H9 (cell line): ENCODE measurements at regions not wholly inside any gene's neighbourhood (a gene's known extent, or its start where the extent isn't known, plus 50 kb on each side); places are given as distances from the start of the nearest gene placed in this dataset.

Experiments
- DNase-seq: peaks from one replicate; pipeline ENCODE4 v3.0.0-alpha.2; 2017
- H2AFZ ChIP-seq: one replicate; pipeline ENCODE4 v1.6.1; 2013; ENCODE audit warnings: mild to moderate bottlenecking, low read length, control low read depth, moderate library complexity
- H2AK5ac ChIP-seq: 2 replicates; pipeline ENCODE4 v1.6.1; 2013; ENCODE audit warnings: low read length, control low read depth, mixed read lengths; ENCODE audit not compliant: insufficient read length
- H2BK120ac ChIP-seq: one replicate; pipeline ENCODE4 v1.6.1; 2013; ENCODE audit warnings: low read depth, mild to moderate bottlenecking, low read length, control low read depth, inconsistent platforms; ENCODE audit not compliant: poor library complexity, severe bottlenecking
- H2BK12ac ChIP-seq: 2 replicates; pipeline ENCODE4 v1.6.1; 2013; ENCODE audit warnings: low read length, control low read depth, mixed read lengths, low read depth; ENCODE audit not compliant: insufficient read length
- H2BK15ac ChIP-seq: 2 replicates; pipeline ENCODE4 v1.6.1; 2013; ENCODE audit warnings: low read depth, low read length, control low read depth
- H2BK20ac ChIP-seq: one replicate; pipeline ENCODE4 v1.6.1; 2013; ENCODE audit warnings: low read depth, mild to moderate bottlenecking, low read length, control low read depth, inconsistent platforms; ENCODE audit not compliant: poor library complexity, severe bottlenecking
- H2BK5ac ChIP-seq: 2 replicates; pipeline ENCODE4 v1.6.1; 2013; ENCODE audit warnings: low read length, control low read depth, mixed read lengths; ENCODE audit not compliant: insufficient read length
- H3K14ac ChIP-seq: 2 replicates; pipeline ENCODE4 v1.6.1; 2013; ENCODE audit warnings: low read length, control low read depth; ENCODE audit not compliant: insufficient read depth
- H3K18ac ChIP-seq: 2 replicates; pipeline ENCODE4 v1.6.1; 2013; ENCODE audit warnings: low read depth, mild to moderate bottlenecking, mixed read lengths, low read length, control low read depth; ENCODE audit not compliant: insufficient read length
- H3K23ac ChIP-seq: 2 replicates; pipeline ENCODE4 v1.6.1; 2013; ENCODE audit warnings: low read length, control low read depth, mixed read lengths, low read depth; ENCODE audit not compliant: insufficient read length
- H3K23me2 ChIP-seq: 2 replicates; pipeline ENCODE4 v1.6.1; 2013; ENCODE audit warnings: low read depth, mild to moderate bottlenecking, mixed read lengths, low read length, control low read depth; ENCODE audit not compliant: insufficient read length, poor library complexity, severe bottlenecking
- H3K27ac ChIP-seq: 2 replicates; pipeline ENCODE4 v1.5.1; 2013; ENCODE audit warnings: low read length, control low read depth, mixed read lengths, low read depth; ENCODE audit not compliant: insufficient read length
- H3K27me3 ChIP-seq: 2 replicates; pipeline ENCODE4 v1.6.1; 2013; ENCODE audit warnings: low read length, control low read depth, inconsistent platforms; ENCODE audit not compliant: insufficient read depth
- H3K4ac ChIP-seq: 2 replicates; pipeline ENCODE4 v1.6.1; 2013; ENCODE audit warnings: low read depth, mild to moderate bottlenecking, control low read depth, inconsistent platforms, low read length, moderate library complexity
- H3K4me1 ChIP-seq: 2 replicates; pipeline ENCODE4 v1.6.1; 2013; ENCODE audit warnings: low read length, control low read depth, inconsistent platforms; ENCODE audit not compliant: insufficient read depth
- H3K4me2 ChIP-seq: 2 replicates; pipeline ENCODE4 v1.6.1; 2013; ENCODE audit warnings: low read length, control low read depth, mixed read lengths; ENCODE audit not compliant: insufficient read length, insufficient read depth
- H3K56ac ChIP-seq: 2 replicates; pipeline ENCODE4 v1.6.1; 2013; ENCODE audit warnings: low read depth, mild to moderate bottlenecking, mixed read lengths, low read length, control low read depth; ENCODE audit not compliant: insufficient read length
- H3K79me1 ChIP-seq: 2 replicates; pipeline ENCODE4 v1.6.1; 2013; ENCODE audit warnings: low read depth, mild to moderate bottlenecking, moderate library complexity, low read length, control low read depth, inconsistent platforms; ENCODE audit not compliant: insufficient read depth, poor library complexity, severe bottlenecking
- H3K79me2 ChIP-seq: 2 replicates; pipeline ENCODE4 v1.6.1; 2013; ENCODE audit warnings: low read length, control low read depth, inconsistent platforms; ENCODE audit not compliant: insufficient read depth
- H3K9ac ChIP-seq: 2 replicates; pipeline ENCODE4 v1.6.1; 2013; ENCODE audit warnings: low read length, control low read depth, mixed read lengths; ENCODE audit not compliant: insufficient read length; ENCODE audit errors: extremely low read depth
- H3K9me3 ChIP-seq: one replicate; pipeline ENCODE4 v1.6.1; 2013; ENCODE audit warnings: low read depth, low read length, inconsistent platforms; ENCODE audit not compliant: control insufficient read depth
- H3T11ph ChIP-seq: one replicate; pipeline ENCODE4 v1.6.1; 2013; ENCODE audit warnings: mild to moderate bottlenecking, low read length, control low read depth, inconsistent platforms
- H4K20me1 ChIP-seq: one replicate; pipeline ENCODE4 v1.6.1; 2013; ENCODE audit not compliant: control insufficient read depth, insufficient read length, insufficient read depth
- H4K5ac ChIP-seq: 2 replicates; pipeline ENCODE4 v1.6.1; 2013; ENCODE audit warnings: low read depth, mild to moderate bottlenecking, mixed read lengths, low read length, control low read depth; ENCODE audit not compliant: insufficient read length
- H4K8ac ChIP-seq: replicated peaks from 2 replicates; pipeline ENCODE4 v1.6.1; 2013; ENCODE audit warnings: low read length, control low read depth, mixed read lengths, low read depth; ENCODE audit not compliant: insufficient read length
- H4K91ac ChIP-seq: 2 replicates; pipeline ENCODE4 v1.6.1; 2013; ENCODE audit warnings: low read depth, mild to moderate bottlenecking, moderate library complexity, mixed read lengths, low read length, control low read depth; ENCODE audit not compliant: insufficient read length
- H3K27ac Mint-ChIP-seq, 3 experiments: 2 replicates in 2 of 3; 3 replicates in 1 of 3; pipeline ENCODE4 v1.8.0; 2020 to 2021; ENCODE audit warnings: mixed read lengths in 3 of 3, mild to moderate bottlenecking in 1 of 3, moderate library complexity in 1 of 3
- H3K27me3 Mint-ChIP-seq: 2 replicates; pipeline ENCODE4 v1.8.0; 2021; ENCODE audit warnings: low read depth, mild to moderate bottlenecking, moderate library complexity, mixed read lengths
- H3K36me3 Mint-ChIP-seq, 3 experiments: 2 replicates in 2 of 3; 3 replicates in 1 of 3; pipeline ENCODE4 v1.8.0; 2020 to 2021; ENCODE audit warnings: low read depth in 3 of 3, mixed read lengths in 3 of 3; ENCODE audit not compliant: insufficient read depth in 1 of 3
- H3K4me1 Mint-ChIP-seq, 2 experiments: 2 replicates each; pipeline ENCODE4 v1.8.0; 2020; ENCODE audit warnings: mixed read lengths in 2 of 2
- H3K4me3 Mint-ChIP-seq, 2 experiments: 2 replicates in 1 of 2; 3 replicates in 1 of 2; pipeline ENCODE4 v1.8.0; 2020 to 2021; ENCODE audit warnings: mild to moderate bottlenecking in 2 of 2, mixed read lengths in 2 of 2, moderate library complexity in 1 of 2
- H3K9me3 Mint-ChIP-seq, 2 experiments: 2 replicates in 1 of 2; 3 replicates in 1 of 2; pipeline ENCODE4 v1.8.0; 2020; ENCODE audit warnings: mild to moderate bottlenecking in 2 of 2, mixed read lengths in 2 of 2, moderate library complexity in 1 of 2
- WGBS: extraction: QIAGEN DNeasy Blood & Tissue Kit; methylation state at CpG from one replicate; pipeline ENCODE4 v1.1.7; 2013; ENCODE audit warnings: missing lambda C conversion rate, low lambda C conversion rate, mixed read lengths; ENCODE audit not compliant: insufficient read length; ENCODE audit errors: extremely low coverage; 5-methylcytosine and 5-hydroxymethylcytosine counted together
- TF ChIP-seq, protein P1 (sequence below): fragments of 200-600 bp; sonication (generic); conservative IDR thresholded peaks from 3 replicates; pipeline ENCODE4 v1.8.0; 2021; ENCODE audit warnings: antibody characterized with exemption, mild to moderate bottlenecking

- H4K8ac ChIP-seq, result no peak overlapping the region
- no peak overlapping the region for H3K14ac ChIP-seq
- H2BK120ac ChIP-seq, result no peak overlapping the region
- H3K23ac ChIP-seq, result no peak overlapping the region
- no peaks in the 10 kb centered on the region for H4K20me1 ChIP-seq
- peaks cover 68% of the 10 kb centered on the region for H3K27me3 Mint-ChIP-seq
- no peak overlapping the region for H2BK20ac ChIP-seq
- no peak overlapping the region for H3T11ph ChIP-seq
- H3K27ac Mint-ChIP-seq, result no peak overlapping the region
- H4K91ac ChIP-seq, result no peak overlapping the region
- no peaks in the 10 kb centered on the region for H3K36me3 Mint-ChIP-seq
- no peak overlapping the region for H3K4me3 Mint-ChIP-seq
- TF ChIP-seq, protein P1, sequence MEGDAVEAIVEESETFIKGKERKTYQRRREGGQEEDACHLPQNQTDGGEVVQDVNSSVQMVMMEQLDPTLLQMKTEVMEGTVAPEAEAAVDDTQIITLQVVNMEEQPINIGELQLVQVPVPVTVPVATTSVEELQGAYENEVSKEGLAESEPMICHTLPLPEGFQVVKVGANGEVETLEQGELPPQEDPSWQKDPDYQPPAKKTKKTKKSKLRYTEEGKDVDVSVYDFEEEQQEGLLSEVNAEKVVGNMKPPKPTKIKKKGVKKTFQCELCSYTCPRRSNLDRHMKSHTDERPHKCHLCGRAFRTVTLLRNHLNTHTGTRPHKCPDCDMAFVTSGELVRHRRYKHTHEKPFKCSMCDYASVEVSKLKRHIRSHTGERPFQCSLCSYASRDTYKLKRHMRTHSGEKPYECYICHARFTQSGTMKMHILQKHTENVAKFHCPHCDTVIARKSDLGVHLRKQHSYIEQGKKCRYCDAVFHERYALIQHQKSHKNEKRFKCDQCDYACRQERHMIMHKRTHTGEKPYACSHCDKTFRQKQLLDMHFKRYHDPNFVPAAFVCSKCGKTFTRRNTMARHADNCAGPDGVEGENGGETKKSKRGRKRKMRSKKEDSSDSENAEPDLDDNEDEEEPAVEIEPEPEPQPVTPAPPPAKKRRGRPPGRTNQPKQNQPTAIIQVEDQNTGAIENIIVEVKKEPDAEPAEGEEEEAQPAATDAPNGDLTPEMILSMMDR, result no peak
- no peak overlapping the region for H3K9ac ChIP-seq
- H4K5ac ChIP-seq, result no peak overlapping the region
- H2BK5ac ChIP-seq, result no peak overlapping the region
- DNase-seq, result no peak
- no peaks in the 10 kb centered on the region for H3K23me2 ChIP-seq
- no peaks in the 10 kb centered on the region for H3K27me3 ChIP-seq
- H3K9me3 ChIP-seq, result no peaks in the 10 kb centered on the region
- H2AFZ ChIP-seq, result no peak overlapping the region
- no peak overlapping the region for H3K4ac ChIP-seq
- H3K4me1 Mint-ChIP-seq, result peaks cover 6 to 9% of the 10 kb centered on the region in 2 experiments; a peak in 3 of 4 replicates
- H3K18ac ChIP-seq, result no peak overlapping the region
- no peaks in the 10 kb centered on the region for H3K4me1 ChIP-seq
- H3K56ac ChIP-seq, result no peak overlapping the region
- no CpG with 5 or more reads among the region's 9 CpGs for WGBS
- H2BK12ac ChIP-seq, result no peak overlapping the region
- H3K79me1 ChIP-seq, result no peaks in the 10 kb centered on the region
- H3K4me2 ChIP-seq, result no peak overlapping the region
- no peak overlapping the region for H3K27ac ChIP-seq
- H2AK5ac ChIP-seq, result no peak overlapping the region
- H3K79me2 ChIP-seq, result no peaks in the 10 kb centered on the region
- no peak overlapping the region for H2BK15ac ChIP-seq
- no peaks in the 10 kb centered on the region for H3K9me3 Mint-ChIP-seq
Measured at GRCh38 chr10:15448598-15448997, 77.5 kb upstream of the FAM171A1 start.
